GM12878 (cell line): ENCODE measurements at regions not wholly inside any gene's neighbourhood (a gene's known extent, or its start where the extent isn't known, plus 50 kb on each side); places are given as distances from the start of the nearest gene placed in this dataset.

Experiments
- ATAC-seq: fragments of 200-7000 bp; cut with Tn5 transposase; 3 replicates; pipeline ENCODE4 v1.9.1; 2020; ENCODE audit warnings: mild to moderate bottlenecking, moderate library complexity
- BruUV-seq: library from RNA; stranded (reverse); fragments of 400-500 nt; replicated peaks from 2 replicates; lab custom pipeline; 2021; lab: Mats Ljungman, UMichigan
- CTCF ChIA-PET: fragments of 300-600 bp; sonication (Branson Sonifier 250); formaldehyde crosslinking; extraction: SDS; loops from one replicate; lab custom pipeline; 2021; ENCODE audit warnings: inconsistent platforms; lab: Yijun Ruan, JAX
- POLR2A ChIA-PET: fragments of 350-600 bp; formaldehyde crosslinking; extraction: SDS; loops from one replicate; lab custom pipeline; 2021; ENCODE audit warnings: inconsistent platforms; lab: Charles Lee
- RAD21 ChIA-PET: fragments of 300-600 bp; sonication (Branson Sonifier 250); formaldehyde crosslinking; loops from one replicate; lab custom pipeline; 2023; ENCODE audit warnings: antibody characterized with exemption; ENCODE audit not compliant: unreplicated experiment; lab: Charles Lee
- SMC1A ChIA-PET: fragments of 300-600 bp; sonication (Branson Sonifier 250); formaldehyde crosslinking; loops from one replicate; lab custom pipeline; 2023; ENCODE audit not compliant: unreplicated experiment, uncharacterized antibody; lab: Charles Lee
- DNase-seq: peaks from one replicate; pipeline ENCODE4 v3.0.0-alpha.2; 2011; ENCODE audit warnings: low read depth, low spot score
- FAIRE-seq: peaks from 3 replicates; lab custom pipeline; 2011; peaks lifted over from hg19 to GRCh38; lab: Jason Lieb, UNC
- H2AFZ ChIP-seq: 2 replicates; pipeline ENCODE4 v1.6.0; 2011; ENCODE audit warnings: low read depth, low read length, control low read depth; ENCODE audit not compliant: control insufficient read depth
- H3K27ac ChIP-seq: 2 replicates; pipeline ENCODE4 v1.5.1; 2011; ENCODE audit warnings: control low read depth; ENCODE audit not compliant: control insufficient read depth, insufficient read depth
- H3K27me3 ChIP-seq, 2 experiments: replicated peaks in 1 of 2; 2 replicates each; pipeline versions ENCODE4 v1.6.0 to v1.6.1; 2011; ENCODE audit warnings: low read length in 1 of 2; ENCODE audit not compliant: control insufficient read depth in 2 of 2, insufficient read depth in 2 of 2
- H3K36me3 ChIP-seq, 2 experiments: 2 replicates each; pipeline ENCODE4 v1.5.1; 2011; ENCODE audit warnings: low read length in 1 of 2; ENCODE audit not compliant: control insufficient read depth in 2 of 2, insufficient read depth in 2 of 2
- H3K4me1 ChIP-seq: 2 replicates; pipeline ENCODE4 v1.6.1; 2011; ENCODE audit warnings: mild to moderate bottlenecking, low read length, moderate library complexity, mixed read lengths; ENCODE audit not compliant: control insufficient read depth, insufficient read depth
- H3K4me2 ChIP-seq: 2 replicates; pipeline ENCODE4 v1.6.0; 2011; ENCODE audit warnings: control low read depth; ENCODE audit not compliant: control insufficient read depth, insufficient read depth
- H3K4me3 ChIP-seq: fragments of 200-600 bp; sonication (generic); 2 replicates; pipeline ENCODE4 v1.5.1; 2016
- H3K79me2 ChIP-seq: 2 replicates; pipeline ENCODE4 v1.6.0; 2011; ENCODE audit warnings: low read length; ENCODE audit not compliant: control insufficient read depth, insufficient read depth
- H3K9ac ChIP-seq: 2 replicates; pipeline ENCODE4 v1.8.0; 2011; ENCODE audit warnings: low read length, control low read depth, mixed read lengths; ENCODE audit not compliant: control insufficient read depth, insufficient read depth
- H3K9me3 ChIP-seq: replicated peaks from 3 replicates; pipeline ENCODE4 v1.5.1; 2011; ENCODE audit warnings: mild to moderate bottlenecking, low read length; ENCODE audit not compliant: control insufficient read depth, insufficient read depth
- H4K20me1 ChIP-seq: 2 replicates; pipeline ENCODE4 v1.6.0; 2011; ENCODE audit not compliant: control insufficient read depth, insufficient read depth
- ATF7 ChIP-seq: fragments of 450-650 bp; IDR thresholded peaks from 2 replicates; pipeline ENCODE4 v1.6.1; 2016; ENCODE audit warnings: low read depth, mild to moderate bottlenecking
- DPF2 ChIP-seq: fragments of 450-650 bp; IDR thresholded peaks from 2 replicates; pipeline ENCODE4 v1.6.1; 2017; ENCODE audit warnings: mild to moderate bottlenecking
- ETV6 ChIP-seq, 2 experiments: fragments of 450-650 bp in 1 of 2; IDR thresholded peaks in 1 of 2; conservative IDR thresholded peaks in 1 of 2; 2 replicates each; pipeline ENCODE4 v1.6.1; 2014; ENCODE audit warnings: antibody characterized with exemption in 1 of 2, borderline replicate concordance in 1 of 2, low read depth in 1 of 2, mild to moderate bottlenecking in 1 of 2, moderate library complexity in 1 of 2
- HDGF ChIP-seq: fragments of 450-650 bp; IDR thresholded peaks from 2 replicates; pipeline ENCODE4 v1.6.1; 2016; ENCODE audit warnings: antibody characterized with exemption
- JUNB ChIP-seq: IDR thresholded peaks from 2 replicates; pipeline ENCODE4 v1.6.1; 2016; ENCODE audit warnings: antibody characterized with exemption, mild to moderate bottlenecking
- LARP7 ChIP-seq: fragments of 450-650 bp; IDR thresholded peaks from 2 replicates; pipeline ENCODE4 v1.6.1; 2017; ENCODE audit warnings: mild to moderate bottlenecking
- MYB ChIP-seq: fragments of 150-350 bp; IDR thresholded peaks from 2 replicates; pipeline ENCODE4 v1.6.1; 2014; ENCODE audit warnings: mild to moderate bottlenecking, low read depth, low read length, borderline replicate concordance
- NFYB ChIP-seq: IDR thresholded peaks from 2 replicates; pipeline ENCODE4 v1.6.1; 2011; ENCODE audit warnings: low read depth, mild to moderate bottlenecking, low read length, improper control_type of control experiment, moderate library complexity; ENCODE audit not compliant: insufficient read depth
- RAD21 ChIP-seq: IDR thresholded peaks from 2 replicates; pipeline ENCODE4 v1.6.1; 2011; ENCODE audit warnings: mild to moderate bottlenecking, low read depth, low read length, moderate library complexity; ENCODE audit not compliant: insufficient read depth
- RUNX3 ChIP-seq: IDR thresholded peaks from 2 replicates; pipeline ENCODE4 v1.6.1; 2012; ENCODE audit warnings: low read length, inconsistent platforms
- ZSCAN29 ChIP-seq: fragments of 450-650 bp; IDR thresholded peaks from 2 replicates; pipeline ENCODE4 v1.6.1; 2017; ENCODE audit warnings: mild to moderate bottlenecking, moderate library complexity
- WGBS: methylation state at CpG from one replicate; pipeline ENCODE4 v1.1.6; 2016; ENCODE audit warnings: low lambda C conversion rate; ENCODE audit not compliant: insufficient replicate concordance, insufficient coverage; ENCODE audit errors: missing lambda C conversion rate; 5-methylcytosine and 5-hydroxymethylcytosine counted together
- in situ Hi-C: fragments of 300-500 bp; cut with MboI; formaldehyde crosslinking; loops from 9 replicates; pipeline ENCODE4 v1.14.3; 2018; ENCODE audit warnings: mixed read lengths
- intact Hi-C: fragments of 100-400 bp; cut with micrococcal nuclease; formaldehyde crosslinking; loops from one replicate; pipeline ENCODE4 v1.14.2; 2022; ENCODE audit not compliant: unreplicated experiment
- TF ChIP-seq, protein P1 (sequence below): fragments of 450-650 bp; formaldehyde crosslinking; IDR thresholded peaks from 2 replicates; pipeline ENCODE4 v1.4.0; 2022; ENCODE audit warnings: mild to moderate bottlenecking, moderate library complexity
- TF ChIP-seq, protein P2 (sequence below): IDR thresholded peaks from 2 replicates; pipeline ENCODE4 v1.6.1; 2012; ENCODE audit warnings: low read depth, low read length, improper control_type of control experiment
- TF ChIP-seq, protein P3 (sequence below): IDR thresholded peaks from 2 replicates; pipeline ENCODE4 v1.6.1; 2012; ENCODE audit warnings: low read depth, low read length, improper control_type of control experiment
- TF ChIP-seq, protein P4 (sequence below): fragments of 450-650 bp; formaldehyde crosslinking; IDR thresholded peaks from 2 replicates; pipeline ENCODE4 v1.4.0; 2020; ENCODE audit warnings: mild to moderate bottlenecking, moderate library complexity

DNA sequence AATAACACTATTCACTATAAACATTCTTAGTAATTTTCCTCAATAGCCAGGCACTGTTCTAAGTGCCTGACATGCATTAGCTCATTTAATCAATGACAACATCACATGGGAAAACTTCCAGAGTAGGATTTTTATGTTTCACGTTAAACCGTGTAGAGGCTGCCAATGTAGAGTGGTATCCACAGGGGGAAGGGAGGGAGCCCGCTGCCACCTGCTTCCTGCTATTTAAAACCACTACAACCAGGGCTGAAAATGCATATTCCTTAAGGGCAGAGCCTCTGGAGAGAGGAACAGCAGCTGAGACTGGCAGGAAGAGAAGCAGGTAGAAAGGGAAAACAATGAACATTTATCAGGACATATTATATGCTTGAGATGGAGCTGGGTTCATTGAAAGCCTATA lies 684.3 kb upstream of the AUTS2 start (continued):
- TF ChIP-seq, protein P1, sequence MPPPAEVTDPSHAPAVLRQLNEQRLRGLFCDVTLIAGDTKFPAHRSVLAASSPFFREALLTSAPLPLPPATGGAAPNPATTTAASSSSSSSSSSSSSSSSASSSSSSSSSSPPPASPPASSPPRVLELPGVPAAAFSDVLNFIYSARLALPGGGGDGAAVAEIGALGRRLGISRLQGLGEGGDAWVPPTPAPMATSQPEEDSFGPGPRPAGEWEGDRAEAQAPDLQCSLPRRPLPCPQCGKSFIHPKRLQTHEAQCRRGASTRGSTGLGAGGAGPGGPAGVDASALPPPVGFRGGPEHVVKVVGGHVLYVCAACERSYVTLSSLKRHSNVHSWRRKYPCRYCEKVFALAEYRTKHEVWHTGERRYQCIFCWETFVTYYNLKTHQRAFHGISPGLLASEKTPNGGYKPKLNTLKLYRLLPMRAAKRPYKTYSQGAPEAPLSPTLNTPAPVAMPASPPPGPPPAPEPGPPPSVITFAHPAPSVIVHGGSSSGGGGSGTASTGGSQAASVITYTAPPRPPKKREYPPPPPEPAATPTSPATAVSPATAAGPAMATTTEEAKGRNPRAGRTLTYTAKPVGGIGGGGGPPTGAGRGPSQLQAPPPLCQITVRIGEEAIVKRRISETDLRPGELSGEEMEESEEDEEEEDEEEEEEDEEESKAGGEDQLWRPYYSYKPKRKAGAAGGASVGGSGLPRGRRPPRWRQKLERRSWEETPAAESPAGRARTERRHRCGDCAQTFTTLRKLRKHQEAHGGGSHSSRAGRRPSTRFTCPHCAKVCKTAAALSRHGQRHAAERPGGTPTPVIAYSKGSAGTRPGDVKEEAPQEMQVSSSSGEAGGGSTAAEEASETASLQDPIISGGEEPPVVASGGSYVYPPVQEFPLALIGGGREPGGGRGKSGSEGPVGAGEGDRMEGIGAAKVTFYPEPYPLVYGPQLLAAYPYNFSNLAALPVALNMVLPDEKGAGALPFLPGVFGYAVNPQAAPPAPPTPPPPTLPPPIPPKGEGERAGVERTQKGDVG, result no peak
- TF ChIP-seq, protein P2, sequence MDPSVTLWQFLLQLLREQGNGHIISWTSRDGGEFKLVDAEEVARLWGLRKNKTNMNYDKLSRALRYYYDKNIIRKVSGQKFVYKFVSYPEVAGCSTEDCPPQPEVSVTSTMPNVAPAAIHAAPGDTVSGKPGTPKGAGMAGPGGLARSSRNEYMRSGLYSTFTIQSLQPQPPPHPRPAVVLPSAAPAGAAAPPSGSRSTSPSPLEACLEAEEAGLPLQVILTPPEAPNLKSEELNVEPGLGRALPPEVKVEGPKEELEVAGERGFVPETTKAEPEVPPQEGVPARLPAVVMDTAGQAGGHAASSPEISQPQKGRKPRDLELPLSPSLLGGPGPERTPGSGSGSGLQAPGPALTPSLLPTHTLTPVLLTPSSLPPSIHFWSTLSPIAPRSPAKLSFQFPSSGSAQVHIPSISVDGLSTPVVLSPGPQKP, result no peak
- no peak for TF ChIP-seq MYB
- no peak for TF ChIP-seq JUNB
- no peak for TF ChIP-seq NFYB
- TF ChIP-seq, protein P3, sequence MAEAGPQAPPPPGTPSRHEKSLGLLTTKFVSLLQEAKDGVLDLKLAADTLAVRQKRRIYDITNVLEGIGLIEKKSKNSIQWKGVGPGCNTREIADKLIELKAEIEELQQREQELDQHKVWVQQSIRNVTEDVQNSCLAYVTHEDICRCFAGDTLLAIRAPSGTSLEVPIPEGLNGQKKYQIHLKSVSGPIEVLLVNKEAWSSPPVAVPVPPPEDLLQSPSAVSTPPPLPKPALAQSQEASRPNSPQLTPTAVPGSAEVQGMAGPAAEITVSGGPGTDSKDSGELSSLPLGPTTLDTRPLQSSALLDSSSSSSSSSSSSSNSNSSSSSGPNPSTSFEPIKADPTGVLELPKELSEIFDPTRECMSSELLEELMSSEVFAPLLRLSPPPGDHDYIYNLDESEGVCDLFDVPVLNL, result no peak

DNA sequence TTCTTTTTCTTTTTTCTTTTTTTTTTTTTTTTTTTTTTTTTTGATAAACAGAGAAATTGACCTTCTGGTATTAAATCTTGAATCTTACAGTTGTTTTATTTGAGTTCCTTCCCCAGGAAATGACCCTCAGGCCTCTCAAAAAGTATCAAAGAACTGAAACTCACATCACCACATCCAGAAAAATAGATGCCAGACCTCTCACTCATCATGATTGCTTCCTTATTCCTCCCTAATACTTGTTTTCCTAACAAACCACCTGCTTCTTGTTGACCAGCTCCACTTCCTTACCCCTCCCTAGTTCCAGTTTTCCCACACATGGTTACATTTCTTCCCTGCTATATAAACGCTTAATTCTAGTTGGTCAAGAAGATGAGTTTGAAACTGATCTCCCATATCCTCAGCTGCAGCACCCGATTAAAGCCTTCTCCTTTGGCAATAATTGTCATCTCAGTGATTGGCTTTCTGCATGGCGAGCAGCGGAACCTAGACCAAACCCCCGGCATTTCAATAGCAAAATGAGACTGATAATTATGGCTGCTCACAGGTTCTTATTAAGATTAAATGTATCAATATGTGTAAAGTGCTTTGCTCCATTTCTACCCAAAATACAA lies 681.1 kb upstream of the AUTS2 start:
- in situ Hi-C loops, result no loop called here
- BruUV-seq, result no TSS peak
- no peaks in the 10 kb centered on the region for H3K27me3 ChIP-seq
- no peaks in the 10 kb centered on the region for H3K4me1 ChIP-seq
- no peak for ATAC-seq
- no peak for DNase-seq
- no peak for FAIRE-seq
- no peaks in the 10 kb centered on the region for H3K36me3 ChIP-seq
- 27% methylated on average over 5 of the region's 5 CpGs for WGBS
- no peak overlapping the region for H3K4me2 ChIP-seq
- no peak overlapping the region for H3K4me3 ChIP-seq
- H2AFZ ChIP-seq, result no peak overlapping the region
- RAD21 ChIA-PET, result no interaction called here
- SMC1A ChIA-PET, result no interaction called here
- H3K9me3 ChIP-seq, result no peaks in the 10 kb centered on the region
- intact Hi-C loops, result no loop called here
- no peaks in the 10 kb centered on the region for H4K20me1 ChIP-seq
- POLR2A ChIA-PET, result no interaction called here
- no peak overlapping the region for H3K27ac ChIP-seq
- H3K79me2 ChIP-seq, result no peaks in the 10 kb centered on the region
- H3K9ac ChIP-seq, result no peak overlapping the region
- CTCF ChIA-PET, result no interaction called here
- no peak for TF ChIP-seq RUNX3
- TF ChIP-seq HDGF, result no peak
- no peak for TF ChIP-seq LARP7
- no peak for TF ChIP-seq ATF7
- no peak for TF ChIP-seq RAD21
- no peak for TF ChIP-seq DPF2
- no peak for TF ChIP-seq ETV6 (conservative IDR thresholded peaks at IDR 0.05 in 1 of 2, IDR thresholded peaks at IDR 0.05 in 1 of 2; ENCODE audit: borderline replicate concordance in 1 of 2, low read depth in 1 of 2)
- TF ChIP-seq, protein P4, sequence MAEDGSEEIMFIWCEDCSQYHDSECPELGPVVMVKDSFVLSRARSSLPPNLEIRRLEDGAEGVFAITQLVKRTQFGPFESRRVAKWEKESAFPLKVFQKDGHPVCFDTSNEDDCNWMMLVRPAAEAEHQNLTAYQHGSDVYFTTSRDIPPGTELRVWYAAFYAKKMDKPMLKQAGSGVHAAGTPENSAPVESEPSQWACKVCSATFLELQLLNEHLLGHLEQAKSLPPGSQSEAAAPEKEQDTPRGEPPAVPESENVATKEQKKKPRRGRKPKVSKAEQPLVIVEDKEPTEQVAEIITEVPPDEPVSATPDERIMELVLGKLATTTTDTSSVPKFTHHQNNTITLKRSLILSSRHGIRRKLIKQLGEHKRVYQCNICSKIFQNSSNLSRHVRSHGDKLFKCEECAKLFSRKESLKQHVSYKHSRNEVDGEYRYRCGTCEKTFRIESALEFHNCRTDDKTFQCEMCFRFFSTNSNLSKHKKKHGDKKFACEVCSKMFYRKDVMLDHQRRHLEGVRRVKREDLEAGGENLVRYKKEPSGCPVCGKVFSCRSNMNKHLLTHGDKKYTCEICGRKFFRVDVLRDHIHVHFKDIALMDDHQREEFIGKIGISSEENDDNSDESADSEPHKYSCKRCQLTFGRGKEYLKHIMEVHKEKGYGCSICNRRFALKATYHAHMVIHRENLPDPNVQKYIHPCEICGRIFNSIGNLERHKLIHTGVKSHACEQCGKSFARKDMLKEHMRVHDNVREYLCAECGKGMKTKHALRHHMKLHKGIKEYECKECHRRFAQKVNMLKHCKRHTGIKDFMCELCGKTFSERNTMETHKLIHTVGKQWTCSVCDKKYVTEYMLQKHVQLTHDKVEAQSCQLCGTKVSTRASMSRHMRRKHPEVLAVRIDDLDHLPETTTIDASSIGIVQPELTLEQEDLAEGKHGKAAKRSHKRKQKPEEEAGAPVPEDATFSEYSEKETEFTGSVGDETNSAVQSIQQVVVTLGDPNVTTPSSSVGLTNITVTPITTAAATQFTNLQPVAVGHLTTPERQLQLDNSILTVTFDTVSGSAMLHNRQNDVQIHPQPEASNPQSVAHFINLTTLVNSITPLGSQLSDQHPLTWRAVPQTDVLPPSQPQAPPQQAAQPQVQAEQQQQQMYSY (CRISPR knock-in tag), result no peak
- no peak for TF ChIP-seq ZSCAN29
- no peak for TF ChIP-seq NFYB
